Suprapubic skin (tissue), 4 donors: ENCODE measurements at regions not wholly inside any gene's neighbourhood (a gene's known extent, or its start where the extent isn't known, plus 50 kb on each side); places are given as distances from the start of the nearest gene placed in this dataset.

Experiments used
- CTCF ChIP-seq, 2 donors: fragments of 200-600 bp in 1 of 2; fragments of 450-650 bp in 1 of 2; sonication (generic) in 1 of 2; IDR thresholded peaks; one replicate each; pipeline ENCODE4 v1.5.1; 2016 to 2019; ENCODE audit warnings: antibody characterized with exemption in 2 of 2, mild to moderate bottlenecking in 1 of 2, moderate library complexity in 1 of 2
- POLR2A ChIP-seq, 2 donors: fragments of 450-650 bp; IDR thresholded peaks; one replicate each; pipeline ENCODE4 v1.6.1; 2017; ENCODE audit warnings: antibody characterized with exemption in 2 of 2, mild to moderate bottlenecking in 2 of 2, moderate library complexity in 2 of 2
- POLR2AphosphoS5 ChIP-seq, 3 donors: sonication (generic); formaldehyde crosslinking; IDR thresholded peaks; one replicate each; pipeline ENCODE4 v1.6.1; 2017; ENCODE audit warnings: antibody characterized with exemption in 3 of 3

DNA sequence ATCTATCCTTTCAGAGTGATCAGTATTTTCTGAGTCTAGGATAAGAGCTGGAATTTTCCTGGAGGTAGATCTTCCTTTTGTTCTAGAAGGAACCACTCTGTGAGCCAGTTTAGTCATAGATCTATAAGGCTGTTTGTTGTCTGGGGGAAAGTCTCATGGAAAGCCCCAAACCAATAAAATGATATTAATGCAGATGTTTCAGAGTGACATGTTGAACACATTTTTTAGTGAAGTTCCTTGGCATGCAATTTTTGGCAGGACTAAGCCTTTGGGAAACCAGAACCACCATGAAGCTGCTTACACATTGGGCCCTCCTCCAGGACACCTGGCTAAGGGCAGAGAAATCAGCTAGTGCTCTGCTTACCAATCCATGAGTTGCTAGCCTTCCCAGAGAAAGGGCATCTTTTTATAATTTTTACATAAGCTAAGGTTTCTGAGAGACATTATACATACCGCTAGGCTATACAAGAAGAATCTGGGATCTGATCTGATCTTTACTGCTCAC lies 101.5 kb upstream of the PCED1B start:
- no peak for TF ChIP-seq POLR2A (IDR thresholded peaks at IDR 0.05)
- no peak for TF ChIP-seq CTCF (IDR thresholded peaks at IDR 0.05)
- TF ChIP-seq POLR2AphosphoS5 (IDR thresholded peaks at IDR 0.05): no peak
